Activated CD4-positive, alpha-beta memory T cell treated with anti-CD3 and anti-CD28 coated beads, Interleukin-2, amount 10 ng/mL, durations not matched to agents 7 days and 5 days (primary cell): ENCODE measurements at regions not wholly inside any gene's neighbourhood (a gene's known extent, or its start where the extent isn't known, plus 50 kb on each side); places are given as distances from the start of the nearest gene placed in this dataset.
"Not testable (repeated sequence)": the region's sequence is repeated elsewhere in the genome, so short reads cannot be mapped to it uniquely, and the experiment has no call there.

Experiments used
- CTCF ChIA-PET: fragments of 350-600 bp; sonication (Branson Sonifier 250); formaldehyde crosslinking; loops from one replicate; lab custom pipeline; 2021; ENCODE audit warnings: antibody characterized with exemption, inconsistent platforms; lab: Charles Lee
- POLR2A ChIA-PET: fragments of 350-600 bp; sonication (Branson Sonifier 250); formaldehyde crosslinking; loops from one replicate; lab custom pipeline; 2021; ENCODE audit warnings: antibody characterized with exemption; lab: Charles Lee
- DNase-seq: peaks from one replicate; pipeline ENCODE4 v3.0.0-alpha.2; 2020
- H3K27ac Mint-ChIP-seq: one replicate; pipeline ENCODE4 v1.8.0; 2021; ENCODE audit warnings: mild to moderate bottlenecking, mixed read lengths
- H3K27me3 Mint-ChIP-seq: one replicate; pipeline ENCODE4 v1.8.0; 2021; ENCODE audit warnings: mixed read lengths
- H3K36me3 Mint-ChIP-seq: one replicate; pipeline ENCODE4 v1.8.0; 2021; ENCODE audit warnings: low read depth, mixed read lengths
- H3K4me1 Mint-ChIP-seq: one replicate; pipeline ENCODE4 v1.8.0; 2021; ENCODE audit warnings: mixed read lengths
- H3K4me3 Mint-ChIP-seq: one replicate; pipeline ENCODE4 v1.8.0; 2021; ENCODE audit warnings: mild to moderate bottlenecking, mixed read lengths
- H3K9me3 Mint-ChIP-seq: one replicate; pipeline ENCODE4 v1.8.0; 2021; ENCODE audit warnings: mixed read lengths

DNA sequence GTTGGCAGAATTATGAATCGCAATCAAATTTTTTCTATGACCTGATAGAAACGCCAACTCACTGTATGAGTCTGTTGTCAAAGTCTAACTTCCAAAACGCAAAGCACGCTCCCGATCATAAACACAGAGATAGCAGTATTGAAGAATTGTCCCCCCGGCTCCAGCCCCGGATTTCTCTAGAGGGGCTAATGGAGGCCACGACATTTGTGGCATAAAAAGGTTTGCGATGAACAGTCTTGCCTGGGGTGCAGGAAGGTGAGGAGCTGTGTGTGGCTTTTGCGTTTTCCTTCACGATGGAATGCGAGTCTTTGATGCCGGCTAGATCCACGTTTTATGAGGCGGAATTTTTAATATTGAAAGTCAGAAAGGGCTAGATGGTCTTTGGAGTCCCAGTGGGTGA, 183.0 kb downstream of the CRLF2 start:
- Mint-ChIP-seq H3K9me3 (peaks cover 12% of the 10 kb centered on the region), H3K36me3 (no peaks in the 10 kb centered on the region), H3K4me3 (no peak overlapping the region), H3K27me3 (peaks cover 3% of the 10 kb centered on the region), H3K4me1 (peaks cover 13% of the 10 kb centered on the region), H3K27ac (no peak overlapping the region)
- ChIA-PET POLR2A (no interaction called here), CTCF (no interaction called here)
- DNase-seq: no peak

- ChIA-PET CTCF (no interaction called here), POLR2A (no interaction called here)
- Mint-ChIP-seq H3K4me1 (peaks cover 13% of the 10 kb centered on the region), H3K27ac (no peak overlapping the region), H3K27me3 (peaks cover 3% of the 10 kb centered on the region), H3K36me3 (no peaks in the 10 kb centered on the region), H3K9me3 (peaks cover 12% of the 10 kb centered on the region), H3K4me3 (no peak overlapping the region)
- no peak for DNase-seq
Observed at GRCh38 chrX:1027680-1028079, 184.8 kb downstream of the CRLF2 start.

DNA sequence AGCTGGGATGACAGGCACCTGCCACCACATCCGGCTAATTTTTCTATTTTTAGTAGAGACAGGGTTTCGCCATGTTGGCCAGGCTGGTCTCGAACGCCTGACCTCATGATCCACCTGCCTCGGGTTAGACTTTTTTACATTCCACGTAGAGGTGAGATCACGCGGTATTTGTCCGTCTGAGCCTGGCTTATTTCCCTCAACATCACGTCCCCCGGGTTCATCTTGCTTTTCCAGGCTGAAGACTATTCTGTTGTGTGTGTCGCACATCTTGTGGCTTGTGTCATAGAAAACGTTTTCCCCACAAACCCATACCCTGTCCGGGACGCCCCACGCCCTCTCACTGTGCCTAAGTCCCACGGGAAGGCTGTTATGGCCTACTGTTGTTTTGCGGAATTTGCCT, 185.3 kb downstream of the CRLF2 start:
- ChIA-PET CTCF (no interaction called here), POLR2A (no interaction called here)
- Mint-ChIP-seq H3K27me3 (peaks cover 3% of the 10 kb centered on the region), H3K9me3 (peaks cover 12% of the 10 kb centered on the region), H3K4me1 (peaks cover 13% of the 10 kb centered on the region), H3K27ac (no peak overlapping the region), H3K4me3 (peak overlapping the region; percentile 40), H3K36me3 (no peaks in the 10 kb centered on the region)
- no peak for DNase-seq

GRCh38 chrX:1026263-1027015, 186.0 kb downstream of the CRLF2 start:
- POLR2A ChIA-PET: no interaction called here
- no peaks in the 10 kb centered on the region for H3K36me3 Mint-ChIP-seq
- H3K27me3 Mint-ChIP-seq: peaks cover 3% of the 10 kb centered on the region
- H3K9me3 Mint-ChIP-seq: peaks cover 11% of the 10 kb centered on the region
- peaks cover 13% of the 10 kb centered on the region for H3K4me1 Mint-ChIP-seq
- H3K4me3 Mint-ChIP-seq: no peak overlapping the region
- CTCF ChIA-PET: no interaction called here
- no peak overlapping the region for H3K27ac Mint-ChIP-seq
- no peak for DNase-seq

DNA sequence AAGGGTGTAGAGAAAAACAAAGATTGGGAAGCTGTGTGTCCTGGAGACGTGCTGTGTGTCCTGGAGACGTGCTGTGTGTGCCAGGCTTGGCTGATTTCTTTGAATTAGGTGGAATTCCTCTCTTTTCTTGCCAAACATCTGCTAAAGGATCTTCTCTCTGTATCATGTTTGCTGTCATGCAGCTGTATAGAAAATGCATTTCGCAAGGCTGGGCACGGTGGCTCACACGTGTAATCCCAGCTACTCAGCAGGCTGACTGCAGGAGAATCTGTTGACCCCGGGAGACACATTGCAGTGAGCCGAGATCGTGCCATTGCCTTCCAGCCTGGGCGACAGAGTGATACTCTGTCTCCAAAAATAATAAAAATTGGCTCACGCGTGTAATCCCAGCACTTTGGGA, 187.0 kb downstream of the CRLF2 start:
- H3K9me3 Mint-ChIP-seq: peaks cover 10% of the 10 kb centered on the region
- DNase-seq: no peak
- H3K36me3 Mint-ChIP-seq: no peaks in the 10 kb centered on the region
- POLR2A ChIA-PET: no interaction called here
- H3K4me1 Mint-ChIP-seq: peaks cover 13% of the 10 kb centered on the region
- H3K27ac Mint-ChIP-seq: no peak overlapping the region
- H3K27me3 Mint-ChIP-seq: peaks cover 3% of the 10 kb centered on the region
- CTCF ChIA-PET: no interaction called here
- no peak overlapping the region for H3K4me3 Mint-ChIP-seq

GRCh38 chrX:1023676-1024075, 188.8 kb downstream of the CRLF2 start:
- DNase-seq: no peak
- H3K27me3 Mint-ChIP-seq: peaks cover 3% of the 10 kb centered on the region
- no peak overlapping the region for H3K27ac Mint-ChIP-seq
- CTCF ChIA-PET: no interaction called here
- no peak overlapping the region for H3K4me3 Mint-ChIP-seq
- POLR2A ChIA-PET: no interaction called here
- peaks cover 6% of the 10 kb centered on the region for H3K9me3 Mint-ChIP-seq
- peaks cover 13% of the 10 kb centered on the region for H3K4me1 Mint-ChIP-seq
- no peaks in the 10 kb centered on the region for H3K36me3 Mint-ChIP-seq

GRCh38 chrX:1021314-1021993, 191.0 kb downstream of the CRLF2 start:
- H3K36me3 Mint-ChIP-seq, DNase-seq, H3K9me3 Mint-ChIP-seq, H3K4me3 Mint-ChIP-seq, CTCF ChIA-PET, H3K27ac Mint-ChIP-seq, POLR2A ChIA-PET, H3K4me1 Mint-ChIP-seq, H3K27me3 Mint-ChIP-seq: not testable (repeated sequence)

DNA sequence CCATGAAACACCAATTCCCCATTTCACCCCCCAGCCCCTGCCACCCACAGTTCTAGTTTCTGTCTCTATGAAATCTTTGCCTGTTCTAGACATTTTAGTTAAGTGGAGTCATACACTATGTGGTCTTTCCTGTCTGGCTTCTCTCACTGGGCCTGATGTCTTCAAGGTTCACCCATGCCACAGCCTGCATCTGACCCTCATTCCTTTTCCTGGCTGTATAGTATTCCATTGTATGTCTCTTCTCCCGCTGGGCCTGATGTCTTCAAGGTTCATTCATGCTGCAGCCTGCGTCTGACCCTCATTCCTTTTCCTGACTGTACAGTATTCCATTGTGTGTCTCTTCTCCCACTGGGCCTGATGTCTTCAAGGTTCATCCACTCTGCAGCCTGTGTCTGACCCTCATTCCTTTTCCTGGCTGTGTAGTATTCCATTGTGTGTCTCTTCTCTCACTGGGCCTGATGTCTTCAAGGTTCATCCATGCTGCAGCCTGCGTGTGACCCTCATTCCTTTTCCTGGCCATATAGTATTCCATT, 191.7 kb downstream of the CRLF2 start:
- H3K27me3 Mint-ChIP-seq: no peaks in the 10 kb centered on the region
- POLR2A ChIA-PET: no interaction called here
- H3K4me3 Mint-ChIP-seq: no peak overlapping the region
- no peaks in the 10 kb centered on the region for H3K36me3 Mint-ChIP-seq
- DNase-seq: no peak
- peaks cover 6% of the 10 kb centered on the region for H3K9me3 Mint-ChIP-seq
- H3K27ac Mint-ChIP-seq: no peak overlapping the region
- H3K4me1 Mint-ChIP-seq: no peaks in the 10 kb centered on the region
- CTCF ChIA-PET: no interaction called here

- H3K36me3 Mint-ChIP-seq, H3K27ac Mint-ChIP-seq, H3K9me3 Mint-ChIP-seq, POLR2A ChIA-PET, H3K27me3 Mint-ChIP-seq, H3K4me1 Mint-ChIP-seq, CTCF ChIA-PET, H3K4me3 Mint-ChIP-seq, DNase-seq: not testable (repeated sequence)
Observed at GRCh38 chrX:1016926-1017325, 195.5 kb downstream of the CRLF2 start.

- DNase-seq, H3K27me3 Mint-ChIP-seq, POLR2A ChIA-PET, CTCF ChIA-PET, H3K9me3 Mint-ChIP-seq, H3K4me1 Mint-ChIP-seq, H3K36me3 Mint-ChIP-seq, H3K4me3 Mint-ChIP-seq, H3K27ac Mint-ChIP-seq: not testable (repeated sequence)
Observed at GRCh38 chrX:1016281-1016680, 196.2 kb downstream of the CRLF2 start.

DNA sequence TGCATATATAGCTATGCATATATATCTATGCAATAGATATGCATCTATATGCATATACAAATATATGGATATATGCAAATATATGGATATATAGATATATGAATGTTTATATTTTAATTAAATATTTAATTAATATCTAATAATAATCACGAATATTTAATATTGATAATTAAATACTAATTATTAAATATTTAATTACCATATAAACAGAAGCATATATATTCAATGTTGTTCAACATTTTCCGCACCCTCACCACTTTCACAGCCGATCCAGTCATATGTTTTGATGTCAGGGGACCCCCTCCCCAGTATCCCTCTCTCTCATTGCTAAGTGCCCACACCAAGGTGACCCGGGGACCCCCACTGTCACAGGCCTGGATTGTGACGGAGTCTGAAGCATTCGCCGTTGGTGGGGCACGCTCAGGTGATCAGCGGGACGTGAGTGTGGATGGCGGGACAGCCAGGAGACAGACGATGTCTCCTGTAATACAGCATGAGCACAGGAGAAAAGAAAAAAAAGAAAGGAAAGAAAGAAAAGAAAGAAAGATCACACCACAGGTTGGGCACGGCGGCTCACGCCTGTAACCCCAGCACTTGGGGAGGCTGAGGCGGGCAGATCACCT, 199.7 kb downstream of the CRLF2 start:
- no peak for DNase-seq
- Mint-ChIP-seq H3K4me1 (no peaks in the 10 kb centered on the region), H3K4me3 (no peak overlapping the region), H3K27me3 (no peaks in the 10 kb centered on the region), H3K36me3 (no peaks in the 10 kb centered on the region), H3K27ac (peak overlapping the region; percentile 42), H3K9me3 (peaks cover 11% of the 10 kb centered on the region)
- POLR2A ChIA-PET: no interaction called here
- CTCF ChIA-PET: no interaction called here

- Mint-ChIP-seq H3K27me3 (no peaks in the 10 kb centered on the region), H3K36me3 (no peaks in the 10 kb centered on the region), H3K27ac (no peak overlapping the region), H3K4me1 (no peaks in the 10 kb centered on the region), H3K4me3 (no peak overlapping the region), H3K9me3 (peaks cover 11% of the 10 kb centered on the region)
- ChIA-PET CTCF (no interaction called here), POLR2A (no interaction called here)
- no peak for DNase-seq
Observed at GRCh38 chrX:1011691-1012283, 200.7 kb downstream of the CRLF2 start.

GRCh38 chrX:1009771-1010170, 202.7 kb downstream of the CRLF2 start:
- Mint-ChIP-seq H3K4me3 (no peak overlapping the region), H3K9me3 (peaks cover 11% of the 10 kb centered on the region), H3K27ac (no peak overlapping the region), H3K4me1 (no peaks in the 10 kb centered on the region), H3K27me3 (no peaks in the 10 kb centered on the region), H3K36me3 (no peaks in the 10 kb centered on the region)
- POLR2A ChIA-PET: no interaction called here
- CTCF ChIA-PET: no interaction called here
- DNase-seq: no peak
